H9 (cell line): ENCODE measurements at regions not wholly inside any gene's neighbourhood (a gene's known extent, or its start where the extent isn't known, plus 50 kb on each side); places are given as distances from the start of the nearest gene placed in this dataset.

Source experiments
- DNase-seq: peaks from one replicate; pipeline ENCODE4 v3.0.0-alpha.2; 2017
- H2AFZ ChIP-seq: one replicate; pipeline ENCODE4 v1.6.1; 2013; ENCODE audit warnings: mild to moderate bottlenecking, low read length, control low read depth, moderate library complexity
- H2AK5ac ChIP-seq: 2 replicates; pipeline ENCODE4 v1.6.1; 2013; ENCODE audit warnings: low read length, control low read depth, mixed read lengths; ENCODE audit not compliant: insufficient read length
- H2BK120ac ChIP-seq: one replicate; pipeline ENCODE4 v1.6.1; 2013; ENCODE audit warnings: low read depth, mild to moderate bottlenecking, low read length, control low read depth, inconsistent platforms; ENCODE audit not compliant: poor library complexity, severe bottlenecking
- H2BK12ac ChIP-seq: 2 replicates; pipeline ENCODE4 v1.6.1; 2013; ENCODE audit warnings: low read length, control low read depth, mixed read lengths, low read depth; ENCODE audit not compliant: insufficient read length
- H2BK15ac ChIP-seq: 2 replicates; pipeline ENCODE4 v1.6.1; 2013; ENCODE audit warnings: low read depth, low read length, control low read depth
- H2BK20ac ChIP-seq: one replicate; pipeline ENCODE4 v1.6.1; 2013; ENCODE audit warnings: low read depth, mild to moderate bottlenecking, low read length, control low read depth, inconsistent platforms; ENCODE audit not compliant: poor library complexity, severe bottlenecking
- H2BK5ac ChIP-seq: 2 replicates; pipeline ENCODE4 v1.6.1; 2013; ENCODE audit warnings: low read length, control low read depth, mixed read lengths; ENCODE audit not compliant: insufficient read length
- H3K14ac ChIP-seq: 2 replicates; pipeline ENCODE4 v1.6.1; 2013; ENCODE audit warnings: low read length, control low read depth; ENCODE audit not compliant: insufficient read depth
- H3K18ac ChIP-seq: 2 replicates; pipeline ENCODE4 v1.6.1; 2013; ENCODE audit warnings: low read depth, mild to moderate bottlenecking, mixed read lengths, low read length, control low read depth; ENCODE audit not compliant: insufficient read length
- H3K23ac ChIP-seq: 2 replicates; pipeline ENCODE4 v1.6.1; 2013; ENCODE audit warnings: low read length, control low read depth, mixed read lengths, low read depth; ENCODE audit not compliant: insufficient read length
- H3K23me2 ChIP-seq: 2 replicates; pipeline ENCODE4 v1.6.1; 2013; ENCODE audit warnings: low read depth, mild to moderate bottlenecking, mixed read lengths, low read length, control low read depth; ENCODE audit not compliant: insufficient read length, poor library complexity, severe bottlenecking
- H3K27ac ChIP-seq: 2 replicates; pipeline ENCODE4 v1.5.1; 2013; ENCODE audit warnings: low read length, control low read depth, mixed read lengths, low read depth; ENCODE audit not compliant: insufficient read length
- H3K27me3 ChIP-seq: 2 replicates; pipeline ENCODE4 v1.6.1; 2013; ENCODE audit warnings: low read length, control low read depth, inconsistent platforms; ENCODE audit not compliant: insufficient read depth
- H3K4ac ChIP-seq: 2 replicates; pipeline ENCODE4 v1.6.1; 2013; ENCODE audit warnings: low read depth, mild to moderate bottlenecking, control low read depth, inconsistent platforms, low read length, moderate library complexity
- H3K4me1 ChIP-seq: 2 replicates; pipeline ENCODE4 v1.6.1; 2013; ENCODE audit warnings: low read length, control low read depth, inconsistent platforms; ENCODE audit not compliant: insufficient read depth
- H3K4me2 ChIP-seq: 2 replicates; pipeline ENCODE4 v1.6.1; 2013; ENCODE audit warnings: low read length, control low read depth, mixed read lengths; ENCODE audit not compliant: insufficient read length, insufficient read depth
- H3K56ac ChIP-seq: 2 replicates; pipeline ENCODE4 v1.6.1; 2013; ENCODE audit warnings: low read depth, mild to moderate bottlenecking, mixed read lengths, low read length, control low read depth; ENCODE audit not compliant: insufficient read length
- H3K79me1 ChIP-seq: 2 replicates; pipeline ENCODE4 v1.6.1; 2013; ENCODE audit warnings: low read depth, mild to moderate bottlenecking, moderate library complexity, low read length, control low read depth, inconsistent platforms; ENCODE audit not compliant: insufficient read depth, poor library complexity, severe bottlenecking
- H3K79me2 ChIP-seq: 2 replicates; pipeline ENCODE4 v1.6.1; 2013; ENCODE audit warnings: low read length, control low read depth, inconsistent platforms; ENCODE audit not compliant: insufficient read depth
- H3K9ac ChIP-seq: 2 replicates; pipeline ENCODE4 v1.6.1; 2013; ENCODE audit warnings: low read length, control low read depth, mixed read lengths; ENCODE audit not compliant: insufficient read length; ENCODE audit errors: extremely low read depth
- H3K9me3 ChIP-seq: one replicate; pipeline ENCODE4 v1.6.1; 2013; ENCODE audit warnings: low read depth, low read length, inconsistent platforms; ENCODE audit not compliant: control insufficient read depth
- H3T11ph ChIP-seq: one replicate; pipeline ENCODE4 v1.6.1; 2013; ENCODE audit warnings: mild to moderate bottlenecking, low read length, control low read depth, inconsistent platforms
- H4K20me1 ChIP-seq: one replicate; pipeline ENCODE4 v1.6.1; 2013; ENCODE audit not compliant: control insufficient read depth, insufficient read length, insufficient read depth
- H4K5ac ChIP-seq: 2 replicates; pipeline ENCODE4 v1.6.1; 2013; ENCODE audit warnings: low read depth, mild to moderate bottlenecking, mixed read lengths, low read length, control low read depth; ENCODE audit not compliant: insufficient read length
- H4K8ac ChIP-seq: replicated peaks from 2 replicates; pipeline ENCODE4 v1.6.1; 2013; ENCODE audit warnings: low read length, control low read depth, mixed read lengths, low read depth; ENCODE audit not compliant: insufficient read length
- H4K91ac ChIP-seq: 2 replicates; pipeline ENCODE4 v1.6.1; 2013; ENCODE audit warnings: low read depth, mild to moderate bottlenecking, moderate library complexity, mixed read lengths, low read length, control low read depth; ENCODE audit not compliant: insufficient read length
- H3K27ac Mint-ChIP-seq, 3 experiments: 2 replicates in 2 of 3; 3 replicates in 1 of 3; pipeline ENCODE4 v1.8.0; 2020 to 2021; ENCODE audit warnings: mixed read lengths in 3 of 3, mild to moderate bottlenecking in 1 of 3, moderate library complexity in 1 of 3
- H3K27me3 Mint-ChIP-seq: 2 replicates; pipeline ENCODE4 v1.8.0; 2021; ENCODE audit warnings: low read depth, mild to moderate bottlenecking, moderate library complexity, mixed read lengths
- H3K36me3 Mint-ChIP-seq, 3 experiments: 2 replicates in 2 of 3; 3 replicates in 1 of 3; pipeline ENCODE4 v1.8.0; 2020 to 2021; ENCODE audit warnings: low read depth in 3 of 3, mixed read lengths in 3 of 3; ENCODE audit not compliant: insufficient read depth in 1 of 3
- H3K4me1 Mint-ChIP-seq, 2 experiments: 2 replicates each; pipeline ENCODE4 v1.8.0; 2020; ENCODE audit warnings: mixed read lengths in 2 of 2
- H3K4me3 Mint-ChIP-seq, 2 experiments: 2 replicates in 1 of 2; 3 replicates in 1 of 2; pipeline ENCODE4 v1.8.0; 2020 to 2021; ENCODE audit warnings: mild to moderate bottlenecking in 2 of 2, mixed read lengths in 2 of 2, moderate library complexity in 1 of 2
- H3K9me3 Mint-ChIP-seq, 2 experiments: 2 replicates in 1 of 2; 3 replicates in 1 of 2; pipeline ENCODE4 v1.8.0; 2020; ENCODE audit warnings: mild to moderate bottlenecking in 2 of 2, mixed read lengths in 2 of 2, moderate library complexity in 1 of 2
- CTCF ChIP-seq: fragments of 200-600 bp; sonication (generic); conservative IDR thresholded peaks from 3 replicates; pipeline ENCODE4 v1.8.0; 2021; ENCODE audit warnings: antibody characterized with exemption, mild to moderate bottlenecking
- WGBS: extraction: QIAGEN DNeasy Blood & Tissue Kit; methylation state at CpG from one replicate; pipeline ENCODE4 v1.1.7; 2013; ENCODE audit warnings: missing lambda C conversion rate, low lambda C conversion rate, mixed read lengths; ENCODE audit not compliant: insufficient read length; ENCODE audit errors: extremely low coverage; 5-methylcytosine and 5-hydroxymethylcytosine counted together

GRCh38 chr20:39624316-39624715, 662.2 kb downstream of the DHX35 start:
- H3T11ph ChIP-seq, result no peak overlapping the region
- no peak overlapping the region for H3K4ac ChIP-seq
- H3K23ac ChIP-seq, result no peak overlapping the region
- Mint-ChIP-seq H3K36me3 (no peaks in the 10 kb centered on the region), H3K27me3 (no peaks in the 10 kb centered on the region; the same call in 1 of the 2 replicates), H3K27ac (no peak overlapping the region), H3K4me3 (no peak overlapping the region), H3K9me3 (no peaks in the 10 kb centered on the region), H3K4me1 (peaks cover 2 to 6% of the 10 kb centered on the region in 2 experiments; a peak in 1 of 4 replicates)
- H4K8ac ChIP-seq, result no peak overlapping the region
- no peak overlapping the region for H4K91ac ChIP-seq
- H3K18ac ChIP-seq, result no peak overlapping the region
- no peak overlapping the region for H2BK120ac ChIP-seq
- no peaks in the 10 kb centered on the region for H3K9me3 ChIP-seq
- H2BK20ac ChIP-seq, result no peak overlapping the region
- H3K9ac ChIP-seq, result no peak overlapping the region
- H3K27ac ChIP-seq, result no peak overlapping the region
- H3K79me1 ChIP-seq, result no peaks in the 10 kb centered on the region
- H3K23me2 ChIP-seq, result no peaks in the 10 kb centered on the region
- DNase-seq, result no peak
- no peak overlapping the region for H2AFZ ChIP-seq
- no peak overlapping the region for H4K5ac ChIP-seq
- H3K56ac ChIP-seq, result no peak overlapping the region
- no peak overlapping the region for H3K4me2 ChIP-seq
- no peak for TF ChIP-seq CTCF
- H2BK15ac ChIP-seq, result no peak overlapping the region
- no peak overlapping the region for H2BK12ac ChIP-seq
- WGBS, result no CpG with 5 or more reads among the region's 1 CpG
- no peak overlapping the region for H3K14ac ChIP-seq
- no peaks in the 10 kb centered on the region for H4K20me1 ChIP-seq
- H3K79me2 ChIP-seq, result no peaks in the 10 kb centered on the region
- H3K4me1 ChIP-seq, result no peaks in the 10 kb centered on the region; the same call in 1 of the 2 replicates
- no peaks in the 10 kb centered on the region for H3K27me3 ChIP-seq
- H2BK5ac ChIP-seq, result no peak overlapping the region
- H2AK5ac ChIP-seq, result no peak overlapping the region
